ENCODE measurements at regions not wholly inside any gene's neighbourhood (a gene's known extent, or its start where the extent isn't known, plus 50 kb on each side); places are given as distances from the start of the nearest gene placed in this dataset.

- 84 to 85% methylated on average over 4 of the region's 4 CpGs for WGBS, 2 donors
- Histone ChIP-seq H3K4me3 (no peak overlapping the region), H3K9ac (ENCODE audit: insufficient read depth in 1 of 2, low read length in 2 of 2) (no peak overlapping the region), H3K36me3 (ENCODE audit: control insufficient read depth in 4 of 4, insufficient read depth in 4 of 4, low read length in 4 of 4) (no peaks in the 10 kb centered on the region), H3K9me3 (ENCODE audit: control insufficient read depth in 4 of 4, insufficient read depth in 3 of 4, low read length in 3 of 4) (peaks cover 0 to 5% (median 0%) of the 10 kb centered on the region in 4 donors), H3K27me3 (ENCODE audit: control insufficient read depth in 3 of 3, insufficient read depth in 3 of 3, low read length in 2 of 3) (no peaks in the 10 kb centered on the region), H3K27ac (ENCODE audit: low read depth in 1 of 2, low read length in 1 of 2) (no peak overlapping the region), H3K4me1 (ENCODE audit: control insufficient read depth in 5 of 5, insufficient read depth in 5 of 5, low read length in 5 of 5) (no peaks in the 10 kb centered on the region)
- no peak for TF ChIP-seq CTCF (IDR thresholded peaks at IDR 0.05; ENCODE audit: control extremely low read depth, extremely low read depth)
- ATAC-seq (ENCODE audit: insufficient read depth, low FRiP score) (no peak), DNase-seq (no peak)
These were observed 422.1 kb downstream of the AACS start for GRCh38 chr12:125487336-125487735.

- Histone ChIP-seq H3K27me3 (ENCODE audit: control insufficient read depth in 3 of 3, insufficient read depth in 3 of 3, low read length in 2 of 3) (no peaks in the 10 kb centered on the region), H3K36me3 (ENCODE audit: control insufficient read depth in 4 of 4, insufficient read depth in 4 of 4, low read length in 4 of 4) (no peaks in the 10 kb centered on the region), H3K9me3 (ENCODE audit: control insufficient read depth in 4 of 4, insufficient read depth in 3 of 4, low read length in 3 of 4) (peaks cover 0 to 9% (median 0%) of the 10 kb centered on the region in 4 donors), H3K4me1 (ENCODE audit: control insufficient read depth in 5 of 5, insufficient read depth in 5 of 5, low read length in 5 of 5) (no peaks in the 10 kb centered on the region), H3K9ac (ENCODE audit: insufficient read depth in 1 of 2, low read length in 2 of 2) (no peak overlapping the region), H3K27ac (ENCODE audit: low read depth in 1 of 2, low read length in 1 of 2) (no peak overlapping the region), H3K4me3 (no peak overlapping the region)
- TF ChIP-seq CTCF (IDR thresholded peaks at IDR 0.05; ENCODE audit: control extremely low read depth, extremely low read depth) = no peak
- no peak for ATAC-seq (ENCODE audit: insufficient read depth, low FRiP score)
- WGBS, 2 donors = 85 to 93% methylated on average over 7 of the region's 7 CpGs
- no peak for DNase-seq
These were observed 426.3 kb downstream of the AACS start for GRCh38 chr12:125491553-125491952.

DNA sequence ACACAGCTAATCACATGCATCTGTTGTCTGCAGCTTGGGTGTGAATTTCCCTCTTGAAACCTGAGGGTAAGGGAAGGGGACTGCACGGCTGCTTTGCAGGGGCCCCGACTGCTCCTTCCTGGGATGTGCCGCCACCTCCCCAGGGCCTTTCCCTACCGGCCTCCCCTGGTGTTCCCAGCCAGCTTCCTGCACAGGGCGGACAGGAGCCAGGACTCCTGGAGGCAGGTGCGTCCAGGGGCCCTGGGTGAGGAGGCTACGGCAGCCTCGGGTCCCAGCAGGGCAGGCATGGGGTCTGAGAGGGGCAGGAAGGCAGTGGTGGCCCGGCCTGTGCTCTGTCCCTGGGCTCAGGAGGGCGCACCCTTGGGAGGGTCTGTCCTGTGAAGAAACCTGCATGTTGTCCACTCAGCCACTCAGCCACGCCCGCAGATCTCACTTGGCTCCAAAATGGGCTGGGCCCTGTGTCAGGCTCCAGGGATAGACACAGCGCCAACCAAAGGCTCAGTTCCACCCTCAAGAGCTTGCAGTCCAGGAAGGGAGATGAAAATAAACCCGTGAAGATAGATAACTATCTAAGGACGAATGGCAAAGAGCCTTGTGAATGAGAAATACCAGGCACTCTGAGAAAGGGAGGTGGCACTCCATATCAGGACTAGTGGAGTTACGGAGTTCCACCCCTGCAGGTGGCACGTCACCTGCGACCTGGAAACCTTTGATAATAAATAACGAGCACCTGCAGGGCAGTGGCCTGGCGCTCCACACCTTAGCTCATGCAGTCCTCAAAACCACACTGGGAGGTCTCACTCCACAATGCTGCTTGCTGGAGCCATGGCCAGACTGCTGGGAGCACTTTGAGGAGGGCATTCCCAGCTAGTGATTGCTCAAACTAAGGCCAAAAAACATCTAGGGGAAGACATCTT, 427.4 kb downstream of the AACS start:
- H3K9ac ChIP-seq (ENCODE audit: insufficient read depth in 1 of 2, low read length in 2 of 2) = no peak overlapping the region
- no peak overlapping the region for H3K4me3 ChIP-seq
- H3K36me3 ChIP-seq (ENCODE audit: control insufficient read depth in 4 of 4, insufficient read depth in 4 of 4, low read length in 4 of 4) = no peaks in the 10 kb centered on the region
- WGBS, 2 donors = 84 to 88% methylated on average over 20 of the region's 20 CpGs
- DNase-seq (no peak), ATAC-seq (ENCODE audit: insufficient read depth, low FRiP score) (no peak)
- H3K4me1 ChIP-seq (ENCODE audit: control insufficient read depth in 5 of 5, insufficient read depth in 5 of 5, low read length in 5 of 5) = no peaks in the 10 kb centered on the region
- no peak overlapping the region for H3K27ac ChIP-seq (ENCODE audit: low read depth in 1 of 2, low read length in 1 of 2)
- H3K9me3 ChIP-seq (ENCODE audit: control insufficient read depth in 4 of 4, insufficient read depth in 3 of 4, low read length in 3 of 4) = peaks cover 0 to 6% (median 0%) of the 10 kb centered on the region in 4 donors
- TF ChIP-seq CTCF (IDR thresholded peaks at IDR 0.05; ENCODE audit: control extremely low read depth, extremely low read depth) = no peak
- no peaks in the 10 kb centered on the region for H3K27me3 ChIP-seq (ENCODE audit: control insufficient read depth in 3 of 3, insufficient read depth in 3 of 3, low read length in 2 of 3)
